ENCODE measurements at regions not wholly inside any gene's neighbourhood (a gene's known extent, or its start where the extent isn't known, plus 50 kb on each side); places are given as distances from the start of the nearest gene placed in this dataset.
"Not testable (repeated sequence)": the region's sequence is repeated elsewhere in the genome, so short reads cannot be mapped to it uniquely, and the experiment has no call there.

GRCh38 chr16:77511053-77511452 lies 76.2 kb upstream of the ADAMTS18 start:
- Histone ChIP-seq H3K27ac (no peak overlapping the region), H3K4me3 (no peak overlapping the region), H3K27me3 (no peaks in the 10 kb centered on the region), H3K9me3 (no peaks in the 10 kb centered on the region), H3K36me3 (no peaks in the 10 kb centered on the region), H3K4me1 (ENCODE audit: insufficient read depth) (no peaks in the 10 kb centered on the region)
- no peak for TF ChIP-seq POLR2A (IDR thresholded peaks at IDR 0.05)
- no peak for TF ChIP-seq EP300 (IDR thresholded peaks at IDR 0.05)
- TF ChIP-seq, protein P1, sequence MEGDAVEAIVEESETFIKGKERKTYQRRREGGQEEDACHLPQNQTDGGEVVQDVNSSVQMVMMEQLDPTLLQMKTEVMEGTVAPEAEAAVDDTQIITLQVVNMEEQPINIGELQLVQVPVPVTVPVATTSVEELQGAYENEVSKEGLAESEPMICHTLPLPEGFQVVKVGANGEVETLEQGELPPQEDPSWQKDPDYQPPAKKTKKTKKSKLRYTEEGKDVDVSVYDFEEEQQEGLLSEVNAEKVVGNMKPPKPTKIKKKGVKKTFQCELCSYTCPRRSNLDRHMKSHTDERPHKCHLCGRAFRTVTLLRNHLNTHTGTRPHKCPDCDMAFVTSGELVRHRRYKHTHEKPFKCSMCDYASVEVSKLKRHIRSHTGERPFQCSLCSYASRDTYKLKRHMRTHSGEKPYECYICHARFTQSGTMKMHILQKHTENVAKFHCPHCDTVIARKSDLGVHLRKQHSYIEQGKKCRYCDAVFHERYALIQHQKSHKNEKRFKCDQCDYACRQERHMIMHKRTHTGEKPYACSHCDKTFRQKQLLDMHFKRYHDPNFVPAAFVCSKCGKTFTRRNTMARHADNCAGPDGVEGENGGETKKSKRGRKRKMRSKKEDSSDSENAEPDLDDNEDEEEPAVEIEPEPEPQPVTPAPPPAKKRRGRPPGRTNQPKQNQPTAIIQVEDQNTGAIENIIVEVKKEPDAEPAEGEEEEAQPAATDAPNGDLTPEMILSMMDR (IDR thresholded peaks at IDR 0.05), result no peak
- intact Hi-C loops (cut with DNase I), result no loop called here
- WGBS, 3 donors, result 86 to 91% (median 87%) methylated on average over 5 of the region's 5 CpGs
- no peak for DNase-seq

- Histone ChIP-seq H3K4me1 (ENCODE audit: insufficient read depth) (no peaks in the 10 kb centered on the region), H3K27ac (no peak overlapping the region), H3K36me3 (no peaks in the 10 kb centered on the region), H3K4me3 (no peak overlapping the region), H3K9me3 (no peaks in the 10 kb centered on the region), H3K27me3 (no peaks in the 10 kb centered on the region)
- 63 to 80% (median 78%) methylated on average over 5 of the region's 5 CpGs for WGBS, 3 donors
- TF ChIP-seq EP300 (IDR thresholded peaks at IDR 0.05), result no peak
- no peak for TF ChIP-seq POLR2A (IDR thresholded peaks at IDR 0.05)
- TF ChIP-seq, protein P1 (IDR thresholded peaks at IDR 0.05), result no peak
- DNase-seq, result no peak
- intact Hi-C loops (cut with DNase I), result no loop called here
Observed at GRCh38 chr16:77514500-77515220, 79.8 kb upstream of the ADAMTS18 start.

DNA sequence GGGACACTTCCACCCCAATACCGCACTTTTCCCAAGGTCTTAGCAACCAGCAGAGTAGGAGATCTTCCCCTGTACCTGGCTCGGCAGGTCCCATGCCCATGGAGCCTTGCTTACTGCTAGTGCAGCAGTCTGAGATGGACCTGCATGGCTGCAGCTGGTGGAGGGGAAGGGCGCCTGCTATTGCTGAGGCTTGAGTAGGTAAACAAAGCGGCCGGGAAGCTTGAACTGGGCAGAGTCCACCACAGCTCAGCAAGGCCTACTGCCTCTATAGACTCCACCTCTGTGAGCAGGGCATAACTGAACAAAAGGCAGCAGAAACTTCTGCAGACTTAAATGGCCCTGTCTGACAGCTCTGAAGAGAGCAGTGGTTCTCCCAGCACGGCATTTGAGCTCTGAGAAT lies 90.4 kb upstream of the ADAMTS18 start:
- intact Hi-C loops (cut with DNase I); H3K27me3 ChIP-seq; H3K27ac ChIP-seq; H3K4me3 ChIP-seq; H3K36me3 ChIP-seq; H3K4me1 ChIP-seq (ENCODE audit: insufficient read depth); H3K9me3 ChIP-seq; DNase-seq: not testable (repeated sequence)
- WGBS, 3 donors, result 88 to 93% (median 90%) methylated on average over 6 of the region's 6 CpGs

DNA sequence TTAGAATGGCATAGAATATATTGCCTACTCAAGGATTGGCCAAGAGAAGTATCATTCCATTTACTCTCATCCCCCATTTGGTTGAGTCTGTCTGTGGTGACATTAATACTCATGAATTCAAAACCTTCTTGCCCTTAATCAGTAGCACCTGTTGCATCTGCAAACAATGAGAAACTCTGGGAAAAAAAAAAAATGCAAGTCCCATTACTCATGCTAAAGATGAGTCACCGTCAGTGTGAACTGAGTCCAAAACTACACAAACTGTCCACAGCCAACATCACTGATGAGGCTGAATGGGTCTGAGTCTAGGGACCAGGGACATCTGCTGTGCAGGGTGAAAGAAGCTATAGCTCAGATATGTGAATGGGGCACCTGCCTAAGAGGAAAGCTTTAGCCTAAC lies 96.9 kb upstream of the ADAMTS18 start:
- 32 to 41% (median 40%) methylated on average over 1 of the region's 1 CpG for WGBS, 3 donors
- intact Hi-C loops (cut with DNase I), result loop anchor here in 1 of 4 donors (10.0 kb wide), 1 partner anchor 63 kb away; no protein-coding TSS in a partner anchor
- no peak for DNase-seq
- H3K4me3 ChIP-seq, result no peak overlapping the region
- H3K4me1 ChIP-seq (ENCODE audit: insufficient read depth), result no peaks in the 10 kb centered on the region
- H3K36me3 ChIP-seq, result no peaks in the 10 kb centered on the region
- H3K27me3 ChIP-seq, result no peaks in the 10 kb centered on the region
- TF ChIP-seq, protein P1 (IDR thresholded peaks at IDR 0.05), result no peak
- TF ChIP-seq POLR2A (IDR thresholded peaks at IDR 0.05) (no peak), EP300 (IDR thresholded peaks at IDR 0.05) (no peak)
- no peak overlapping the region for H3K27ac ChIP-seq
- H3K9me3 ChIP-seq, result no peaks in the 10 kb centered on the region

GRCh38 chr16:77536809-77537208 lies 102.0 kb upstream of the ADAMTS18 start:
- WGBS, 3 donors, result 30 to 44% (median 39%) methylated on average over 5 of the region's 5 CpGs
- TF ChIP-seq, protein P1 (IDR thresholded peaks at IDR 0.05), result no peak
- TF ChIP-seq EP300 (IDR thresholded peaks at IDR 0.05) (no peak), POLR2A (IDR thresholded peaks at IDR 0.05) (no peak)
- Histone ChIP-seq H3K4me3 (no peak overlapping the region), H3K9me3 (no peaks in the 10 kb centered on the region), H3K4me1 (ENCODE audit: insufficient read depth) (peaks cover 2% of the 10 kb centered on the region), H3K36me3 (no peaks in the 10 kb centered on the region), H3K27ac (no peak overlapping the region), H3K27me3 (no peaks in the 10 kb centered on the region)
- no peak for DNase-seq
- intact Hi-C loops (cut with DNase I), result loop anchor here in 1 of 4 donors (5.0 to 10.0 kb wide), 2 partner anchors 58 to 1760 kb away; no protein-coding TSS in a partner anchor
